ENCODE measurements at regions not wholly inside any gene's neighbourhood (a gene's known extent, or its start where the extent isn't known, plus 50 kb on each side); places are given as distances from the start of the nearest gene placed in this dataset.
"Not testable (repeated sequence)": the region's sequence is repeated elsewhere in the genome, so short reads cannot be mapped to it uniquely, and the experiment has no call there.

DNA sequence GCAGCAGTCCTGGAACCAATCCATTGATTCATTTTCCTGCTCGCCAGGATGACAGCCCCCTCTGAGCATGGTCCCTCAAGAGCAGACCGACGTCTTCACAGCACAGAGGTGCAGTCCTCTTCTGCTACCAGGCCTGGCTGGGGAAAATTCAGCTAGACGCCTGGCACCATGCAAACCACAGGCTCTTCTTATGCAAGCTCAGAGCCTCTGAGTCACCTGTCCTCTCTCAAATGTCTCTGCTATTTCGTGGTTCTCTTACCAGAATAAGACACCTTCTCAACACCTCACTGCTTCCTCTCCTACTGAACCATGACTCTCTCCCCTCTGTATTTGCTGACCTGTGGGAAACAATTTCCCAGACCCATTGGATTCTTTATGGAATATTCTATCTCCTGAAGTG lies 79.8 kb upstream of the CYRIA start:
- no peak for DNase-seq

DNA sequence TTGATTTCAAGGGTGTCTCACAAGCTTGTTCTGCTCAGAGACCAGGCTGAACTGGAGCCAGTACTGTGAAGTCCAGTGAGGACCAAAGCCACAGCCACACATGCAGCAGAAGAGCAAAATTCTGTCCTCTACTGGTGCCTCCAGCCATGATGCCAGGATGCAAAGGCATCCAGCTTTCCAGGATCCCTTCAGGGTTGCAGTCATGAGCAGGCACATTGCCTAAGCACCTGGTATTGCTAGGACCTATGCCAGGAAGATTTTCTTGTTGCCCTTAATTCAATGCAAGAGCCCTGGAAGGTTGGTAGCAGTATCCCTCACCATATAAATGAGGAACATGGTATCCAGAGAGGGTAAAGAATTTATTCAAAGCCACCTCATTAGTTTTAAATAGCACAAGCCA lies 78.9 kb upstream of the CYRIA start:
- DNase-seq = no peak

- no peak for DNase-seq
Observed at GRCh38 chr2:16742026-16742425, 76.4 kb upstream of the CYRIA start.

- no peak for DNase-seq
Observed at GRCh38 chr2:16741498-16741897, 75.9 kb upstream of the CYRIA start.

DNA sequence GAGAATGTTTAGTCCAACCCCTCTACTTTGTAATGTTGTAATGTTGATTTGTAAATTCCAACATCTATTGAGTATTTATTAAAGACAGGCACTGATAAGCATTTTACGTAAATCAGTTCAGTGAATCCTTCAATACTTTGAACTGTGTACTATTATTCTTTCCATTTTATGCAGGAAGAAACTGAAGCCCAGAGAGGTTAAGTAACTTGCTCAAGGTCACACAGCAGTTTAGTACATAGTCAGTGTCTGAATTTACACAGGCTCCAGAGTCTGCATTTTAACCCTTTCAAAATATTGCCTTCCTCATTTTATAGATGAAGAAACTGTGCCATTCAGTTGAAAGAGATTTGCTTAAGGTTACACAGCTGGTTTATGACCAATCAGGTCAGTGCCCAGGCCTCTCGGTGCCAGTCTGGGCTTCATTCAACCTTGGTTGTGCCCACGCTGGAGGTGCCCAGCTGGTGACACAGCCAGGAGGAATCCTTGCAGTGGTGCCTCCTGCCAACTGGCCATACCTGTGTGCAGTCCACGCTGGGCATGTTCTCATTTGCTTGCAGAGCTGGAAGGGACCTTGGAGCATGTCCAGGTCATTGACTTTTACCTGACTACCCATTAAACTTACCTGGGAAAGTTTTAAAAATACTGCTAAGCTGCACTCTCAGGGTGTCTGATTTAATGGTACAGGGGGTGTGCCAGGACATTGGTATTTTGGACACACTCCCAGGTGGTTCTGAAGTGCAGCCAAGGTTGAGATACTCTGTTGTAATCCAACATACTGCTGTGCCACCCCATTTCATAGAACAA lies 74.3 kb upstream of the CYRIA start:
- no peak for DNase-seq

DNA sequence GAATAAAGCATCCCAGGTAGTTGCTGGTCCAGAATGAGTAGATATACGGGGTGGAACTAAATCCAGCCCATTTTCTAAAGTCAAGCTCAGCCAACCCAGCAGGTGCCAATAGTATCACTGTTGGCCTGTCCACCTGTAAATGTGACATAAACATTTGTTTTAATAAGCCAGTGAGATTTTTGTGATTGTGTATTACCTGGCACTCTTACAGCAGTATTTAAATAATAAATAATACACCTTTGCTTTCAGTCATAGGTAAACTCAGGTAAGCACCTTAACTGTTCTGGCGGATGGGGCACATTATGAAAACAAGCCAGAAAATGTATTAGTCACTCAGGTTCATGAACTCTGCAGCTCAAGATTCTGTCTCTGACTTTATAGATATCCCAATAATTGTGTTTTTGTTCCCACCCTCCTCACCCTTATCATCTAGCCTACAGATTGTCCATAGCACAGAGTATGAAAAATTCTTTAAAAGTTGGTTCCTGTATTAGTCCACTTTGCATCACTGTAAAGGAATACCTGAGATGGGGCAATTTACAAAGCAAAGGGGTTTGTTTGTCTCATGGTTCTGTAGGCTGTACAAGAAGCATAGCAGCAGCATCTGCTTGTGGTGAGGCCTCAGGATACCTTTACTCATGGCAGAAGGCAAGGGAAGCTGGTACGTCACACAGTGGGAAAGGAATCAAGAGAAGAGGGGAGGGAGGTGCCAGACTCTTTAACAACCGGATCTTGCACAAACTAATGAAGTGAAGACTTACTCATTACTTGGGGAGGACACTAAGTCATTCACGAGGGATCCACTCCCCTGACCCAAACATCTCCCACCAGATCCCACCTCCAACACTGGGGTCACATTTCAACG lies 73.0 kb upstream of the CYRIA start:
- no peak for DNase-seq

GRCh38 chr2:16737812-16738211 lies 72.2 kb upstream of the CYRIA start:
- no peak for DNase-seq

DNA sequence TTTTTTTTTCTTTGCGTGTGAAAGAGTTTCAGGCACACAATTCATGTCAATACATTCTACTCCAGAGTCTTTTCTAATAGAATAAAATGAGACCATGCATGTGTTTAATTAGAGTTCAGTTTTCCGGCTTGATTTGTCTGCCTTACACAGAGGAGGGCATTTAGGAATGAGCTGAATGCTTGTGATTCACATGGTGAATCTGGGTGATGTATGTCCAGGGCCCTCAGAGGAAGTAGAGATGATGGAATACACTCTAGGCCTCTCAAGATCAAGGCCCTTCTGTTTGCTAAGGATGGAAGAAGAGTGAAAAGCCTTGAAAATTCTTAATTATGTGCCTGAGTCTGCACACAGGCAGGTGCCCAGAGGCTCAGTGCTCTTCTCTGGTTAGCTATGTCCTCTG lies 71.0 kb upstream of the CYRIA start:
- DNase-seq = no peak

- DNase-seq = no peak
Observed at GRCh38 chr2:16729335-16729734, 63.7 kb upstream of the CYRIA start.

- DNase-seq = no peak
Observed at GRCh38 chr2:16728351-16729136, 62.9 kb upstream of the CYRIA start.

DNA sequence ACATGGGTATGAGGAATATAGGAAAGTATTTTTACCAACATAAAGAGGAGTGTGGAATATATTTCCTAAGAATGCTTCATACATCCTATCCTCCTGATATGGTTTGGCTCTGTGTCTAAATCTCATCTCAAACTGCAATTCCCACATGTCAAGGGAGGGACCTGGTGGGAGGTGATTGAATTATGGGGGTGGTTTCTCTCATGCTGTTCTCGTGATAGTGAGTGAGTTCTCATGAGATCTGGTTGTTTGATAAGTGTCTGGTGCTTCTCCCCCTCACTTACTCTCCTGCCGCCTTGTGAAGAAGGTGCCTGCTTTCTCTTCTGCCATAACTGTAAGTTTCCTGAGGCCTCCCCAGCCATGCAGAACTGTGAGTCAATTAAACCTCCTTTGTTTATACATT lies 62.2 kb upstream of the CYRIA start:
- not testable (repeated sequence) for DNase-seq

GRCh38 chr2:16727256-16727655 lies 61.6 kb upstream of the CYRIA start:
- DNase-seq = no peak

- no peak for DNase-seq
Observed at GRCh38 chr2:16726577-16726976, 60.9 kb upstream of the CYRIA start.

GRCh38 chr2:16726147-16726546 lies 60.5 kb upstream of the CYRIA start:
- DNase-seq = no peak

DNA sequence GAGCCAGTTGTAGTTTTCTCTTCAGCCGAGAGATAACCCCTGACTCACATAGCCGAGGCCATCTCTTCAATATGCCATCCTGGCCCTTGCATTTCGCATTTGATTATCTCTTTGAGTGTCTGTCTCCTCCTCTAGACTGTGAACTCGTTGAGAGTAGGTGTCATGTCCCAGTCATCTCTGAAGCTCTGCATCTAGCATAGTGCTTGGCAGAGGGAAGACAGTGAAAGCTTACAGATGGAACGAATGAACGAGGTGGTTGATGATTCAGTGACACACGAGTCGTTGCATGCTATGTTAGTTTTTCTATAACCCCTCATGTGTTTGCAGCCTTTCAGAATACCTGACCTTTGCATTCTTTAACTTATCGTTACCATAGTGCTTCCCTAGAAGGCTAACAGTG lies 59.9 kb upstream of the CYRIA start:
- no peak for DNase-seq

DNA sequence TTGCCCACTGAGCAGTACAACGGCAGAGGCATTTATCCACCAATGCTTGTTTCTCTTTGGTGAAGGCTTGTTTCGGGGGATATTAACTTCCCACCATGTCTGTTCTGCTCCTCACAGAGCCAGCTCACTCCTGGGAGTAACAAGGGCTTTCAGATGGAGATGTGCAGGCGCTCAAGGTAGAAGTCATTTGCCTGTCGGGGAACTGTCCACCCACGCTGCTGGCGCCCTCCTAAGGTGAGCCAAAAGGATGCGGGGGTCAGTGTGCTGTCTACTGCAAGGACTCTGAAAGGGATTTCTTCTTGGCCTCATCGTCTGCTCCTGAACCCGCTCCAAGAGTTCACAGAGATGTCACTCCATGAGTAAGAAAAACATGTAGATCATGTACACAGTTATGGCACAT lies 57.0 kb upstream of the CYRIA start:
- no peak for DNase-seq

- DNase-seq = no peak
Observed at GRCh38 chr2:16722126-16722525, 56.5 kb upstream of the CYRIA start.

DNA sequence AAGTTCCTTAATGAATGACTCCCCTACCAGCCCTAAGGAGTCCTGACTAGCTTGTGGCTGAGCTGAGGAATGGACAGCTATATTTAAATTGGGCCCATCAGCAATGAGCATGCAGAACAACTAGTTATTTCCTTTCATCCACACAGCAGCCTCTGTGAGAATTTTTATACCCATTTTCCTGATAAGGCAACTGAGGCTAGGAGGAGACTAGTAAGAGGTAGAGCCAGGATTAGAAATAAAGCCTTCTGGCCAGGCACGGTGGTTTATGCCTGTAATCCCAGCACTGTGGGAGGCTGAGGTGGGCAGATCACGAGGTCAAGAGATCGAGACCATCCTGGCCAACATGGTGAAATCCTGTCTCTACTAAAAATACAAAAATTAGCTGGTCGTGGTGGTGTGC lies 55.9 kb upstream of the CYRIA start:
- DNase-seq = not testable (repeated sequence)

- DNase-seq = not testable (repeated sequence)
Observed at GRCh38 chr2:16720737-16721136, 55.1 kb upstream of the CYRIA start.

DNA sequence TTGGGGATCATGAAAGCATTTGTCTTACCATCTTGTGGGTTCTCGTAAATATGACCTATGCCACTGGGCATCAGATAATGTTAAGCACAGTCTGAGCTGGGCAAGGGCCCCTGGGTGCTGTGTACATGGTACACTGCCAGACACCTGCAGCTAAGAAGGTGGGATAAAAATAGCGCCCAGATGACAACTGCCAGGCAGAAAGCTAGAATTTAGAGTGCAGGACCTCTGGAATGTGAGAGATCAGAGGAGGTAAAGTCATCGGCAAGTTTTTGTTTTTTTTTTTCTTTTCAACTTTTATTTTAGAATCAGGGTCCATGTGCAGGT lies 53.8 kb upstream of the CYRIA start:
- DNase-seq = no peak

- DNase-seq = no peak
Observed at GRCh38 chr2:16718576-16719484, 53.2 kb upstream of the CYRIA start.

- DNase-seq = no peak
Observed at GRCh38 chr2:16717477-16717876, 51.8 kb upstream of the CYRIA start.

GRCh38 chr2:16716944-16717343 lies 51.3 kb upstream of the CYRIA start:
- no peak for DNase-seq

Data from NCI-H774 (cell line).